Neural progenitor cell (in vitro differentiated cells): ENCODE measurements at regions not wholly inside any gene's neighbourhood (a gene's known extent, or its start where the extent isn't known, plus 50 kb on each side); places are given as distances from the start of the nearest gene placed in this dataset.

Experiments
- EZH2 ChIP-seq: fragments of 200-600 bp; sonication (generic); IDR thresholded peaks from 2 replicates; pipeline ENCODE4 v1.6.1; 2017; ENCODE audit warnings: antibody characterized with exemption, mild to moderate bottlenecking, moderate library complexity
- TF ChIP-seq, protein P1 (sequence below): fragments of 200-600 bp; sonication (generic); IDR thresholded peaks from 2 replicates; pipeline ENCODE4 v1.5.1; 2017; ENCODE audit warnings: antibody characterized with exemption, mild to moderate bottlenecking

DNA sequence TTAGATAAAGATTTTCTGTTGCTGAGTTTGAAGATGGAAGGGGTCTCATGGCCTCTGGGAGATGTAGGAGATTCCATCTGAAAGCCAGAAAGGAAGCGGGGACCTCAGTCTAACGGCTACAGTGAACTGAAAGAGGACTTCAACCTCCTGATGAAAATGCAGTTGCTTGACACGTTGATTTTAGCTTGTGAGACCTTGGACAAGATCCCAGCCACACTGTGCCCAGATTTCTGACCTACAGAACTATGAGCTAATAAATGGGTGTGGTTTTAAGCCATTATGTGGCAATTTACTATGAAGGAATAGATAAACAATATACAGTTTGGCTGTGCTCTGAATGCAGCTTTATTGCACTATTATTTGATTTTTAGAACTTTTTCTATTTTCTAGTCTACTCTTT is 342.3 kb upstream of the SEMA3D start:
- TF ChIP-seq, protein P1, sequence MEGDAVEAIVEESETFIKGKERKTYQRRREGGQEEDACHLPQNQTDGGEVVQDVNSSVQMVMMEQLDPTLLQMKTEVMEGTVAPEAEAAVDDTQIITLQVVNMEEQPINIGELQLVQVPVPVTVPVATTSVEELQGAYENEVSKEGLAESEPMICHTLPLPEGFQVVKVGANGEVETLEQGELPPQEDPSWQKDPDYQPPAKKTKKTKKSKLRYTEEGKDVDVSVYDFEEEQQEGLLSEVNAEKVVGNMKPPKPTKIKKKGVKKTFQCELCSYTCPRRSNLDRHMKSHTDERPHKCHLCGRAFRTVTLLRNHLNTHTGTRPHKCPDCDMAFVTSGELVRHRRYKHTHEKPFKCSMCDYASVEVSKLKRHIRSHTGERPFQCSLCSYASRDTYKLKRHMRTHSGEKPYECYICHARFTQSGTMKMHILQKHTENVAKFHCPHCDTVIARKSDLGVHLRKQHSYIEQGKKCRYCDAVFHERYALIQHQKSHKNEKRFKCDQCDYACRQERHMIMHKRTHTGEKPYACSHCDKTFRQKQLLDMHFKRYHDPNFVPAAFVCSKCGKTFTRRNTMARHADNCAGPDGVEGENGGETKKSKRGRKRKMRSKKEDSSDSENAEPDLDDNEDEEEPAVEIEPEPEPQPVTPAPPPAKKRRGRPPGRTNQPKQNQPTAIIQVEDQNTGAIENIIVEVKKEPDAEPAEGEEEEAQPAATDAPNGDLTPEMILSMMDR, result no peak
- TF ChIP-seq EZH2, result no peak
